HG03108 (cell line): ENCODE measurements at regions not wholly inside any gene's neighbourhood (a gene's known extent, or its start where the extent isn't known, plus 50 kb on each side); places are given as distances from the start of the nearest gene placed in this dataset.

ENCODE experiments used
- ATAC-seq: cut with Tn5 transposase; IDR thresholded peaks from one replicate; pipeline ENCODE4 v1.9.1; 2021; ENCODE audit warnings: moderate library complexity; ENCODE audit not compliant: unreplicated experiment

DNA sequence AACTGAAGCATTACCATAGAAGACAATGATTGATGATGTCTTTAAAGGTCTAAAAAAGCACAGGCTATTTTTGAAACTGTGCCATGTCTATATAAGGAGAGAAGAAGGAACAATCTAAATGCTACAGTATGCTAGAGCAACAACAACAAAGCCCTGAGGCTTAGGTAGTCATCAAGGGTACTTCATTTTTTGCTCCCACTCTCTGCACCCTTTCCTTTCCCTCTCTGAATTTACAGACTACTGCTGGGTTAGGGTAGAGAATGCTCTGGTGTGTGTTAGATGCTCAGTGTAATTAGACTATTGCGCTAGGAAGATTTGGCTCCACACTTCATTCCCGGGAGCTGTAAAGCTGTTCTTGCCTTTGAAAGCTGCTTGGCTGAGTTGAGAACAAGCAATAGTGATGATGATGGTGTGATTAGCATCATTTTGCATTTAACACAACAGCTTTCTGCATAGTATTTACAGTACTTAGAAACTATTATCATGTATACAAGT, 1262.5 kb upstream of the CITED2 start:
- no peak for ATAC-seq

DNA sequence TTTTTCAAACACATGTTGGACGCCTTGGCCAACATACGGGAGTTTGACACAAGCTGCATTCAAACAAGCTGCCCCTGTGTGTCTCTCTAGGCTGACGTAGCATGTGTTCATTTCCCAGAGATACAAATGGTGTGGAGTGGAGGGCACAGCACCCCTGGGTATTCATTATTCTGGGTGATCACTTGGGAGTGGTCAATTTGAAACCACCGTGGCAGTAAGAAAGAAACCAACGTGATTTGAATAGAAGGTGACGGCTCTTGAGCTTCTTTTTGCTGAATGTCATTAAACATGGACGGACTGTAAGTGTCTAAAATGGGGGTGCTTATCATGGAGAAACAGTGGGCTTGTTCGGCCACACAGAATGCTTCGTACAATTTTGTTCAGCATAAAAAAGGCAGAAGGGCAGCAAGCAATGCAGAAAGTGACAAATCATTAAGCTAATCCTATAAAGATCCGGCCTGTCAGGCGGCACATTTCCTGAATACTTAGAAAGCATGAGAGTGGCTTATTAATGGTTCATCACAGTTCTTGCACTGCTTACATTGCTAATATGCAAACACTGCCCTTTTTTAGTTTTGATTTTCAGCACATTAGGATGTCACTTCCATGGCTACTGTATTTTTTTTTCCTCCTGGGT, 1261.9 kb upstream of the CITED2 start:
- ATAC-seq = no peak

DNA sequence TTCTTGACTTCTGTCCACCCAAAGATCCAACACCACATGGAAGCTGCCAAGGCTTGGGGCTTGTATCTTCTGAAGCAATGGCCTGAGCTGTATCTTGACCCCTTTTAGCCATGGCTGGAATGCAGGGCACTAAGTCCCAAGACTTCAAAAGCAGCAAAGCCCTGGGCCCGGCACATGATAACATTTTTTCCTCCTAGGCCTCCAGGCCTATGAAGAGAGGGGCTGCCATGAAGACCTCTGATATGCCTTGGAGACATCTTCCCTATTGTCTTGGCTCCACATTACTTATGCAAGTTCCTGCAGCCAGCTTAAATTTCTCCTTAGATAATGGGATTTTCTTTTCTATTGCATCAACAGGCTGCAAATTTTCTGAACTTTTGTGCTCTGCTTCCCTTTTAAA, 1252.6 kb upstream of the CITED2 start:
- no peak for ATAC-seq

DNA sequence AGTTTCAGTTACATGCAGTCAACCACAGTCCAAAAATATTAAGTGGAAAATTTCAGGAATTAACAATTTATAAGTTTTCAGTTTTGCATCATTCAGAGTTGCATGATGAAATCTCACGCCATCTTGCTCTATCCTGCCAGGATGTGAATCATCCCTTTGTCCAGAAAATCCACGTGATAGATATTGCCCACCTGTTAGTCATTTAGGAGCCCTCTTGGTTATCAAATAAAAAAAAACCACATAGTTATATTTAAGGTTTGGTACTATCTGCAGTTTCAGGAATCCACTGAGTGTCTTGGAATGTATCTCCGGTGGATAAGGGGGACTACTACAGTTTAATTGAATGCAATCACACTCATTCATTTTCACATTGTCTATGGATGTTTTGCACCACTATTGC, 1249.0 kb upstream of the CITED2 start:
- no peak for ATAC-seq

DNA sequence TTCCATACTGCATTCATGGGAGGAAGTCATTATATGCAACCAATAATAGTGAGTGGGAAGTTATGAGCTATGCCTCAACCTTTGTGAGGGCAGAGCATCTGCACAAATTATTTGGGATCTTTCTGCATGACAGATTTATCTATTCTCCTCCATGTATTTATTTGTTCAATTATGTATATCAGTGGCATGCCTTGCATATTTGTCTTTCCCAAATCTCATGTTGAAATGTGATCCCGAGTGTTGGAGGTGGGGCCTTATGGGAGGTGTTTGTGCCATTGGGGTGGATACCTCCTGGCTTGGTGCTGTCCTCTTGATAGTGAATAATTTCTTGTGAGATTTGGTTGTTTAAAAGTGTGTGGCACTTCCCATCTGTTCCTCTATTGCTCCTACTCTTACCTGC, 1246.0 kb upstream of the CITED2 start:
- no peak for ATAC-seq

DNA sequence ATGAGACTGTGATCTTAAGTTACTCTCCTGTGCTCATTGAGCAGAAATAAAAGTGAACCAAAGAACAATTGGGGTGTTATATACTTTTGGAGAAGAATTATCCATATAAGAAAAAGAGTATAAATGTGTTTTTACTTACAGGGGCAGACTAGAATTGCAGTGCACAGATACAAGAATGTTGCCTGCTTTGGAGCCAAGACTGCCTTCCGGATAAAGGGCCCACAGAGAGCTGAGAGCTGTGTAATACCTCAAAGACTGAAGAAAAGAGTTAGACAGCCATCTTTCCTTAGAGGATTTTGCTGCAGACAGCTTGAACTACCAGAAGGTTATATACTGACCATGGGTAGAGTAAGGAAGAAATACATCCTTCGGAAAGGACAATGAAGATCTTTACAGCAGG, 1235.5 kb upstream of the CITED2 start:
- no peak for ATAC-seq

DNA sequence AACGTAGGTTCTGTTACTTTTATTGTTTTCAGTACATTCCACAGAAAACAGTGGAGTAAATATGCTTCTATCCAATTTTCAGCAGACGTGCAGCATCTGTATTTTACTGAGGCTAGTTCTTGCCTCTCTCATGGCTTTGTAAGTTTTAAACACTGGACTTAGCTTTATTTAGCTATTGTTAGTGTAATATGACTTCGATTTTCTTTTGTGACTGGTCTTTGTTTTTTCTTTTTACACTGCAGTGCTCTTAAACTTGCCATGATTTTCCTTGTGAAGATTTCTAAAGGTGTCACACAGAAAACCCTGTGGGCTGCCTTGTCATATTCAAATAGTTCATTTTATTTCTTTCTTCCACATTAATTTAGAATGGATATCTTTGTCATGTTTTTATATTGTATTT, 1234.9 kb upstream of the CITED2 start:
- no peak for ATAC-seq

DNA sequence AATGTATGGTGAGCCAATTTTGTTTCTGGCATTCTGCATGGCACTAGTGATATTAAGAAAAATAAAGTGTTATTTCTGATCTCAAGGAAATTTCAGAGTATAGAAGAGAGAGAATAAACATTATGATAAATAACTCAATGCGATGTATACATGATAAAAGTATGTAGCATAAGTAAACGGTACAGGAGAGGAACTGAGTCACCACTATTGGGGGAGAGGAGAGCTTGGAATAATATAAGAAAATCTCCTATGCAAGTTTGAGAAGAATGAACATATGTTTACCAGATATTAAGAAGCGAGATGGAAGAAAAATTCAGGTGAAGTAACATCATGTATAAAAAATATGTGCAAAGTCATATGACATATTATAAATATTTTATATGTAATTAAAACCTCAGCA, 1230.3 kb upstream of the CITED2 start:
- ATAC-seq = no peak

DNA sequence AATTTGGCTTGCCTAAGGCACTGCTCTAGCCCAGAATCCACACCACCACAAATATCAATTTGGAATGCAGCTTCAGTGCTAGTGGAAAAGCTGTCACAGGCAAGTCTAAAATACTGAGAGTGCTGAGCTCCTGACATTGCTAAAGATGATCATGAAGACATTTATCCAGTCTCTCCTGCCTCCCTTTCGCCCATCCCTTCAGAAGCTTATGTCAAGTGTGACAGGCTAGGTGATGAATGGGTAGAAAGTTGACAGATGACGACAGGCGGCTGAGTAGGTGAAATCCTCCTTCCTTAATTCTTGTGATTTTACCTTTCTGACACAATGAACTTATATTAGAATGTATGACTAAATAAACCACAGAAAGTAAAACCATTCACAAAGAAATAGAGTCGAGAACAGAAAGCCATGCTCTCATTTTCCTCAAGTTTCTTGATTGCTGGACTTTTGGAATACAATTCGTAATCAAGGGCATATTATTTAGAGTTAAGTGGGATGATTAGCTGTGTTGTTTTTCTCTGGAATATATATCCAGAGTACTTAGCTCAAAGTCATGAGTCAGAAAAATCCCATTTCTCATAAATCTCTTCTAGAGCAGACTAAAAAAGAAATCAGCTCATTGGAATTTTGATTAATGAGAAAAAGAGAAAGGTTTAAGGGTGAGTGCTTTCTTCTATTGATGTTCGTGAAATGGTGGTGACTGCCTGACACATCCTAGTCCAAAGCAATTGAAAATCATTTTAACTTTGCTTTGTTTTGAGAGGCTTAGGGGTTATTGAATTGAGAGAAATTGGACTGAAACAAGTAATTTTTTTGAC, 1228.2 kb upstream of the CITED2 start:
- no peak for ATAC-seq

DNA sequence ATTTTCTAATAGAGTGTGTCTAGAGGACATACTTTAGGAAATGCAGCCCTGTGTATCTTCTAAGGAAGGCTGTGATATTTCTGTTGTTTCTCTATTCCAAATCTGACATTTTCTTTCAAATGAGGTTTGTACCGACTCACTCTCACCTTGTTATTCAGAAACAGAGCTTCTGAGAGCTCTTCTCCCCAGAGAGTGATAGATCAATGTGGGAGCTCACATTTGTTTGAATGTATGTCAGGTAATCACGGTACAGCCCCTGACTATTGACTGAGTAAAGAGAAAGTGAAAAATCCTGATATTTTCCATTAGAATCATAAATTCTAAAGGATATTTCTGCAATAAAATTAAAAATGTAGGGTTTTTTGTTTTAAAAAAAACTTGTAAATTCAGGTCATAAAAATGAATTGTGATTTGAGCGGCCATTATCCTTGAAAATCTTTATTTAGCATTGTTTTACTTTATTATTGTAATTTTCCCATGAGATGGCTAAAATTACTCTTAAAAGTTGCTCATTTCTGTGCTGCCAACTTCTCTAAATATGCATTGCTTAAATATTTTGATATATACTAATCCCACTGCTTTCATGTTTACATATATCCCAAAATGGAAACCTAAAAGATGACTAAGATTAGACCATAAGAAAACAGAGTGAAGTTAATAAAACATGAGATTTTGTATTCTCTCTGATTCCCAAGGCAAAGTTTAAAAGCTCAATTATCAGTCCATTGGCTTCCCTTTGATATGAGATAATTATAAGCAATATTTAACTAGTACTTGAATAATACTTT, 1226.8 kb upstream of the CITED2 start:
- ATAC-seq = no peak

DNA sequence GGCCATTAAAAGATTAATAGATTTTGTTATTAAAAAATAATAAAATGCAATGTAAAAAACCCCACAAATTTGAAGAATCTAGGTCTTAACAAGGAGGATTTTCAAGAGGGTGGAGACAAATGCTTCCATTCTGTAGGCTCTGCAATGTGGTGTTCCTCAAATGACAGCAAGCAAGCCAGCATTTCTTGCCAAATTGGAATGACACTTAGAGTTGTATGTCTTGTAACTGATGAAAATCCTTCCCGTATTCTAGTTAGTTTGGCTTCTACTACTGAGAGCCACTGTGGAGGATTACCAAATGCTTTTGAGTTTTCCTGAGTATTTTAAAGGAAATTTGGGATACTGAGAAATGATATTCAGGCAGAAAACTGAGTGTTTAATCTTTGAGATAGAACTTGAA, 1225.5 kb upstream of the CITED2 start:
- no peak for ATAC-seq

DNA sequence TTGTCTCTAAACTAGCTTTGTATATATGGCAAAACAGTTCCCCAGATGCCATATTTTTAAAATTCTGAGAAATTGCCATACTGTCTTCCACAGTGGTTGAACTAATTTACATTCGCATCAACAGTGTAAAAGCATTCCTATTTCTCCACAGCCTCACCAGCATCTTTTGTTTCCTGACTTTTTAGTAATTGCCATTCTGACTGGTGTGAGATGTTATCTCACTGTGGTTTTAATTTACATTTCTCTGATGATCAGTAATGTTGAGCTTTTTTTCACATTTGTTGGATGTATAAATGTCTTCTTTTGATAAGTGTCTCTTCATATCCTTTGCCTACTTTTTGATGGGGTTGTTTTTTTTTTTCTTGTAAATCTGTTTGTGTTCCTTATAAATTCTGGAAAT, 1222.7 kb upstream of the CITED2 start:
- no peak for ATAC-seq

DNA sequence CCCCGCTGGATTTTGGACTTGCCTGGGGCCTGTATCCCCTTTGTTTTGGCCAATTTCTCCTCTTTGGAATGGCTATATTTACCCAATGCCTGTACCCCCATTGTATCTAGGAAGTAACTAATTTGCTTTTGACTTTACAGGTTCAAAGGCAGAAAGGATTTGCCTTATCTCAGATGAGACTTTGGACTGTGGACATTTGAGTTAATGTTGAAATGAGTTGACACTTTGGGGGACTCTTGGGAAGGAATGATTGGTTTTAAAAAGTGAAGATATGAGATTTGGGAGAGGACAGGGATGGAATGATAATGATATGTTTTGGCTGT, 1220.3 kb upstream of the CITED2 start:
- no peak for ATAC-seq

DNA sequence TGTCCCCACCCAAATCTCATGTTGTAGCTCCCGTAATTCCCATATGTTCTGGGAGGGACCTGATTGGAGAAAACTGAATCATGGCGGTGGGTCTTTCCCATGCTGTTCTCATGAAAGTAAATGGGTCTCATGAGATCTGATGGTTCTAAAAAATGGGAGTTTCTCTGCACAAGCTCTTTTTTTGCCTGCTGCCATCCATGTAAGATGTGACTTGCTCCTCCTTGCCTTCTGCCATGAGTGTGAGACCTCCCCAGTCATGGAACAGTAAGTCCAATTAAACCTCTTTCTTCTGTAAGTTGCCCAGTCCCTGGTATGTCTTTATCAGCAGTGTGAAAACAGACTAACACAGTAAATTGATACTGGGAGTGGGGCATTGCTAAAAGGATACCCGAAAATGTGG, 1218.4 kb upstream of the CITED2 start:
- no peak for ATAC-seq

DNA sequence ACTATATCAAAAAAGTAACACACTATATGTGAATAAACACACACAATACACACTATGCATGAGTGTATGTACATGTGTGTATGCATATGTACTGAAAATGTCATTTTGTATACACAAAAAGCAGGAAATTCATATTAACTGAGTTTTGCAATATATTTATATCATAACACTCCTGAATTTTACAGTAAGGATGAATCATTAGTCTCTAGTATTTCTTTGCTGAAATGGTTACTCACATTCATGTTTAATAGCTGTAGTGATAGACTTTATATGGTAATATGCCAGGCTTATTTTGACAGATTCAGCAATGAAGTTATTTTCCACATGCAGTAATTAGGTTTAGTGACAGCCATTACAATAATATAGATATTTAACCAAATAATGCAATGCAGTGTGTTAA, 1216.2 kb upstream of the CITED2 start:
- ATAC-seq = no peak

DNA sequence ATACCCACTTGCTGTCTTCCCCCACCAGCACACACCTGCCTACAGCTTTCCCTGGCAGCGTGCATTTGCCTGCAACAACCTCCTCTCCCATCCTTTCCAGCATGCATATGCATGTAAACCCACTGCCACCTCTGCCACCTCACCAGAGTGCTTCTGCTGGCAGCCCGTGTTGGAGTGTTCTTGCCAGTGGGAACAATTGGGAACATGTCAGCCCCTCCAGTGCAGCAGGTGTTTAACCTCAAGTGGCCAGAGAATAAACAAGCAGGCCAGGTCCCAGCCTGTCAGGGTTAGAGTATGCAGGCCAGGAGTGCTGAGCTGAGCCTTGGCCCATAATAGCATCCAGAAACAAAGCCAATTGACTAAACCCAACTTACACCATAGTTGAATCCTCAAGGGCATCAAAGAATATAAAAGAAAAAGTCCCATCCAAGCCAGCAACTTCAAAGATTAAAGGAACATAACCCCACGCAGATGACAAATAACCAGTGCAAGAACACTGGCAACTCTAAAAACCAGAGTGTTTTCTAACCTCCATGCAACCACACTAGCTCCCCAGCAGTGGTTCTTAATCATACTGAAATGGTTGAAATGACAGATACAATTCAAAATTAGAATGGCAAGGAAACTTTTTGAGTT, 1212.1 kb upstream of the CITED2 start:
- ATAC-seq = peak; percentile 81

DNA sequence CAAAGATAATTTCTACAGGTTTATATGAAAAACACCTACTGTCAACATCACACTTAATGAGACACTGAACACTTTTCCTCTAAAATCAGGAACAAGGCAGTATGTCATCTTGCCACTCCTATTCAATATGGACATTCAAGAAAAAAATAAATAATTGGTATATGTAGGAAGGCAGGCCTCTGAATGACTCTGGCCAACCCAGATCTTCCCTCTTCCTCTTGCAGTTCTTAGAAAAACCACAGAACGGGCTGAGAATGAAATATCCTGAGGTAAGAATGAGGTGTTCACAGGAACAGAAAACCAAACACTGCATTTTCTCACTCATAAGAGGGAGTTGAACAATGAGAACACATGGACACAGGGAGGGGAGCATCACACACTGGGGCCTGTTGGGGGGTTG, 1207.2 kb upstream of the CITED2 start:
- ATAC-seq = no peak

DNA sequence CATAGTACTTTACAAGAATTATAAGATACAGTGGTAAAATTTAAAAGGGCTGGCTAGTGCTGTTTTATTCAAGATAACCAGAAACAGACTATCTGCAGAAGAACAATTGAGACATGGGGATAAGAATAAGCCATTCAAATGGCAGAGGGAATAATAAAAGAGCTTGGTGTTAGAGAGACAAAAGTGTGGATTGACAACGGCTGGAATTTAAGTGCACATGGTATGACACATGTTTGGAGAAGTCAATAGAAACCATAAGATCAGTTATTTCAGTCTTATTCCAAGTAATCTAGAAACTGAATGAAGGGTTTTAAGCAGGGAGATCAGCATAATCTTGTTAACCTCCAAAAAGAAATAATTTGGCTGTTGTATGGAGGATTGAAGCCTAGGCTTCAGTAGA, 1205.5 kb upstream of the CITED2 start:
- ATAC-seq = no peak

DNA sequence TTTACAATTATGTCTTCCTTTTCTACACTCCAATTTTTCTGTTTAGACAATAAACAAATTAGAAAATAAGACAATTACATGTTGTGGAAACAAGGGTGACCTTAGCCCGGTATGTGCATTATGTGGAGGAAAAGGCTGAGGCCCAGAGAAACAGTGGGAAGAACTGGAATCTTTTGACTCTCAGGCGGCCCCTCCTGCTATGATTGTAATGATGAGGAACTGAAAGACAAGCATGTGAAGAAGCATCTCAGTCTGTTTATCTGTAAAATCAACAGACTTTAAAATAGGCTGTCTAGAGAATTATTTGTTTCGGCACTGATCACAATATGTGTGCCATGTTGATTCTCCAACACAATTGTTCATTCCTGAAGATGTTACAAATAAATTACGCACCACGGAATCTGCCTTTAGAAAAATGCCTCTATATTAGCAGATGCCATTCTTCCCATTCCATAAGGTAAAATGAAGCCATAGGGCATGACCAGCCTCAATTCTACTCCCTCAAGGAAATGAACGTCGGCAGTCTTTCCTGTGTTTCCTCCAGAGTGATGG, 1201.6 kb upstream of the CITED2 start:
- ATAC-seq = no peak

DNA sequence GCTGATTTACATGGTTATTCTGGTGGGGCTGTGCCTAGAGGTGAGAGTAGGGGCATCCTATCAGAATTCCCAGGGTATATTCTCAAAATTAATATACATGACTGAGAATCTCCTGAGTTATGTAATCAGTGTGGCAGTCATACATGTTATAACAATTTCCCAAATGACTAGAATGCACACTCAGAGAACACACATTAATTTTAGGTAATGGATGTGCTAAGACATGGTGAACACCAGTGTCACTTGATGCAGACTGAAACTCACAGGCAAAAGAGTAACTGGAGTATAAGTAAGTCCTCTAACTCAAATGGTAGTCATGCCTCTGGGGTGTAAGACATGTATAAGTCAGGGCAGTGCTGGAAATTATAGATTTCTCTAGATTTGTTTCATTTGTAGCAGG, 1198.4 kb upstream of the CITED2 start:
- ATAC-seq = no peak

DNA sequence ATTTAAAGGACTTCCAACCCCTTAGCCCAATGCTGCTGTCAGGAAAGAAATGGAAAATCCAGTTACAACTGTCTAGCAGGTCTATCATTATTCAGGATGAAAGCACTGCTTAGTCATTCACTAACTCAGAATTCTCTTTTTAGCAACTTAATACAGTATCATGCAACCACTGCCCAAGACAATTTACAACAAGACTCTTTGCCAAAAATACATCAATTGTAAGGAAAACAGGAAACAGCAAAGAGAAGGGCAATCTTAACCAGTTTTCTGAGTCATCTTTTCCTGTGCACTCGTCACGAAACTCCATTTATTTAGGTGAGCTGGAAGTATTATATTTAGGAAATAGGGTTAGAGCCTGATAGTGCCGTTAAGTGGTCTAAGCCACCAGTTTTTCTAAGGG, 1197.7 kb upstream of the CITED2 start:
- ATAC-seq = no peak
